ENCODE measurements at regions not wholly inside any gene's neighbourhood (a gene's known extent, or its start where the extent isn't known, plus 50 kb on each side); places are given as distances from the start of the nearest gene placed in this dataset.
"Not testable (repeated sequence)": the region's sequence is repeated elsewhere in the genome, so short reads cannot be mapped to it uniquely, and the experiment has no call there.

DNA sequence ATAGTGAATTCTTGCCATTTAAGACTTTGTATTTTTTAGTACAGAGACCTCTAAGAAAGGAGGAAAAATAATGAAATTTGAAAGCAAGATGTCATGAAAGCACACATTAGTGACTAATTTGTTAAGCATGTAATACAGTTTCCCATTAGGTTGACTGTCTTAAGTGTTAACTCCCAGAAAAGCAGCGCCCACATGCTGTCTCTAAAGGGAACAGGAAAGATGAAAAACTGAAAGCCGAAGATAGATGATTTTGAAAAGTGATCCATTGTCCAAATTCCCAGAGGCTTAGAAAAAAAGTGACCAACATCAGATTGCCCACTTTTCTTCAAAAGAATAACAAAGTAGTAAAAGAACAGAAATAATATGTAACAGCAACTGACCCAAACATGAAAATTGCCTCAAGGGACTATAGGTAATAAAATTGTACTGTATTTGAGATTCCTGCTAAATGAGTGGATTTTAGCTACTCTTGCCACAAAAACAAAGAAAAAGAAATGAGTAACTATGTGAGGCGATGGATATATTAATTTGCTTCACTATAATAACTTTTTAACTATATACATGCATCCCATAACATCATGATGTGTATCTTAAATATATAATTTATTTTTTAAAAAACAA is 83.2 kb upstream of the OGFRL1 start:
- WGBS, result 85% methylated on average over 3 of the region's 3 CpGs
- Histone ChIP-seq H3K27ac (ENCODE audit: low read depth) (no peak overlapping the region), H3K4me1 (ENCODE audit: insufficient read depth) (no peaks in the 10 kb centered on the region), H3K36me3 (ENCODE audit: insufficient read depth) (no peaks in the 10 kb centered on the region), H3K4me3 (ENCODE audit: low read depth, low read length) (no peak overlapping the region)
- DNase-seq (ENCODE audit: extremely low spot score), result no peak

GRCh38 chr6:71206089-71206488 is 82.5 kb upstream of the OGFRL1 start:
- no peaks in the 10 kb centered on the region for H3K36me3 ChIP-seq (ENCODE audit: insufficient read depth)
- H3K27ac ChIP-seq (ENCODE audit: low read depth), result no peak overlapping the region
- WGBS, result 45% methylated on average over 2 of the region's 2 CpGs
- peak; percentile 37 for DNase-seq (ENCODE audit: extremely low spot score)
- no peaks in the 10 kb centered on the region for H3K4me1 ChIP-seq (ENCODE audit: insufficient read depth)
- H3K4me3 ChIP-seq (ENCODE audit: low read depth, low read length), result no peak overlapping the region

DNA sequence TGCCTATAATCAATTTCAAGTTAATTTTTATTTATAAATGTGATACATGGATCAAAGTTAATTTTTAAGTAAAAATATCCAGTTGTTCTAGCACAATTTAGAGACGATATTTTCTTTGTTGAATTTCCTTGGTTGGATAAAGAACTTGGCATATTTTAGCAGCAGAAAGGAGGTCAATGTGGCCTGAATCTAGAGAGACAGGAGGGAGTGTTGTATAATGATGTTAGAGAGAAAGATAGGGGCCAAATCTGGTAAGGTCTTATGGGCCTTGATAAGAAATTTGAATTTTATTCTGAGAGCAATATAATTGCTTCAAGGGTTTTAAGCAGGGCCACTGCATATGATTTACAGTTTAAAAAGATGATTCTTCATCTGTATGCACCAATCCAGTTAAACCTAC is 79.4 kb upstream of the OGFRL1 start:
- H3K4me1 ChIP-seq (ENCODE audit: insufficient read depth), result no peaks in the 10 kb centered on the region
- no peak overlapping the region for H3K4me3 ChIP-seq (ENCODE audit: low read depth, low read length)
- no peaks in the 10 kb centered on the region for H3K36me3 ChIP-seq (ENCODE audit: insufficient read depth)
- 62% methylated on average over 1 of the region's 1 CpG for WGBS
- no peak overlapping the region for H3K27ac ChIP-seq (ENCODE audit: low read depth)
- DNase-seq (ENCODE audit: extremely low spot score), result no peak

- Histone ChIP-seq H3K36me3 (ENCODE audit: insufficient read depth) (no peaks in the 10 kb centered on the region), H3K4me1 (ENCODE audit: insufficient read depth) (no peaks in the 10 kb centered on the region)
These were observed 79.0 kb upstream of the OGFRL1 start for GRCh38 chr6:71209626-71210025.

GRCh38 chr6:71211799-71212198 is 76.8 kb upstream of the OGFRL1 start:
- H3K4me3 ChIP-seq (ENCODE audit: low read depth, low read length), result no peak overlapping the region
- no peaks in the 10 kb centered on the region for H3K4me1 ChIP-seq (ENCODE audit: insufficient read depth)
- no peak for DNase-seq (ENCODE audit: extremely low spot score)
- H3K27ac ChIP-seq (ENCODE audit: low read depth), result no peak overlapping the region
- no peaks in the 10 kb centered on the region for H3K36me3 ChIP-seq (ENCODE audit: insufficient read depth)
- 54% methylated on average over 2 of the region's 2 CpGs for WGBS

More at GRCh38 chr6:71209626-71210025, 79.0 kb upstream of the OGFRL1 start:
- DNase-seq (ENCODE audit: extremely low spot score), result no peak
- Histone ChIP-seq H3K4me3 (ENCODE audit: low read depth, low read length) (no peak overlapping the region), H3K27ac (ENCODE audit: low read depth) (no peak overlapping the region)

DNA sequence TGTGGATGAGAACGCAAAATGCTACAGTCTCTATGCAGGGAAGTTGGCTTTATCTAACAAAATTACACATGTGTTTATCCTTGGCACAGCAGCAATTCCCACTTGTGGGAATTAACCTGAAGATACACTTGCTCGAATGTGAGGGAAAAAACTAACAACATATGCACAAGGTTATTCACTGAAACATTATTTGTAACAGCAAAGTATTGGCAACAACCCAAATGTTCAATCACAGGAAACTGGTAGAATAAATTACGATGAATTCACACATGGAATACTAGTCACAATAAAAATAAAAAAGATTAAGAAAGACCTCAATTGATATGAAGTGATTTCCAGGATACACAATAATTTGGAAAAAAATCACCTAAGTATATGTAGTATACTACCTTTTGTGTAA is 68.1 kb upstream of the OGFRL1 start:
- no peak overlapping the region for H3K27ac ChIP-seq (ENCODE audit: low read depth)
- no peak overlapping the region for H3K4me3 ChIP-seq (ENCODE audit: low read depth, low read length)
- no peak for DNase-seq (ENCODE audit: extremely low spot score)
- WGBS, result 68% methylated on average over 3 of the region's 3 CpGs
- H3K36me3 ChIP-seq (ENCODE audit: insufficient read depth), result no peaks in the 10 kb centered on the region
- no peaks in the 10 kb centered on the region for H3K4me1 ChIP-seq (ENCODE audit: insufficient read depth)

DNA sequence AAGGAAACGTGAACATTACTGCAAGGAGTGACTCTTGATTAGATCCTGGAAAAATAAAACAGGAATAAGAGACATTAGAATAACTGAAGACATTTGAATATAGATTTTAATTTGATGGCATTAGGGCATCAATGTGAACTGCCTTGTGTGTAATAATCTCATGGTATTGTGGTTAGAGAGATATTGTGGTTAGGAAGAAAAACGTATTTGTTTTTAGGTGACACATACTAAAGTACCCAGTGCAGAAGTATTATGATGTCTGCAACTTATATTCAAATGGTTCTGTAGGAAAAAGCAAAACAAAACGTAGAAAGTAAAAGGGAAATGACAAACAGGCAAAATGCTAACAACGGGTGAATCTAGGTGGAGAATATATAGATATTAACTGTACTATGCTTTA is 65.9 kb upstream of the OGFRL1 start:
- no peak overlapping the region for H3K4me3 ChIP-seq (ENCODE audit: low read depth, low read length)
- H3K4me1 ChIP-seq (ENCODE audit: insufficient read depth), result no peaks in the 10 kb centered on the region
- no peak for DNase-seq (ENCODE audit: extremely low spot score)
- 71% methylated on average over 4 of the region's 4 CpGs for WGBS
- no peaks in the 10 kb centered on the region for H3K36me3 ChIP-seq (ENCODE audit: insufficient read depth)
- H3K27ac ChIP-seq (ENCODE audit: low read depth), result no peak overlapping the region

- no peaks in the 10 kb centered on the region for H3K36me3 ChIP-seq (ENCODE audit: insufficient read depth)
- H3K4me1 ChIP-seq (ENCODE audit: insufficient read depth), result no peaks in the 10 kb centered on the region
- no peak overlapping the region for H3K27ac ChIP-seq (ENCODE audit: low read depth)
- WGBS, result 92% methylated on average over 2 of the region's 2 CpGs
- no peak overlapping the region for H3K4me3 ChIP-seq (ENCODE audit: low read depth, low read length)
- DNase-seq (ENCODE audit: extremely low spot score), result no peak
These were observed 64.6 kb upstream of the OGFRL1 start for GRCh38 chr6:71224011-71224410.

DNA sequence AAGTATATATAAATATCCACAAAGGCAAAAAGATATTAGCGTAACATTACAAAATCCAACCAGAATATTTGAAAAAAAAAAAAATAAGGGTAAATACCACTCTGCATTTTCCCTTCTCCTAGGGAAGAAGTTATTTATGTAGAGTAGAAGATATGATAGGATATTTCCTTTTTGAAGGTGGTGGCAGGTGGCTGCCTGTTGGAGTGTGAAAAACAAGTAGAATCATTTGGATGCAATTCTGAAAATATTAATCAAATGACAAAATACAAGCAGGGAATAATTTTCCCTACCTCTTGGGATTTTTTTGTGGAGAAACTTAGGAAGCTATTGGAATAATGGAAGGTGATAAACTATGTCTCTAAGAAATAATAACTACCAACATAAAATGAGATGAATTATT is 62.5 kb upstream of the OGFRL1 start:
- Histone ChIP-seq H3K27ac (ENCODE audit: low read depth) (no peak overlapping the region), H3K4me1 (ENCODE audit: insufficient read depth) (no peaks in the 10 kb centered on the region), H3K36me3 (ENCODE audit: insufficient read depth) (no peaks in the 10 kb centered on the region), H3K4me3 (ENCODE audit: low read depth, low read length) (no peak overlapping the region)
- no peak for DNase-seq (ENCODE audit: extremely low spot score)
- 94% methylated on average over 1 of the region's 1 CpG for WGBS

- Histone ChIP-seq H3K27ac (ENCODE audit: low read depth) (no peak overlapping the region), H3K4me3 (ENCODE audit: low read depth, low read length) (no peak overlapping the region), H3K4me1 (ENCODE audit: insufficient read depth) (no peaks in the 10 kb centered on the region), H3K36me3 (ENCODE audit: insufficient read depth) (no peaks in the 10 kb centered on the region)
- no peak for DNase-seq (ENCODE audit: extremely low spot score)
- 42% methylated on average over 4 of the region's 4 CpGs for WGBS
These were observed 60.1 kb upstream of the OGFRL1 start for GRCh38 chr6:71228461-71229041.

DNA sequence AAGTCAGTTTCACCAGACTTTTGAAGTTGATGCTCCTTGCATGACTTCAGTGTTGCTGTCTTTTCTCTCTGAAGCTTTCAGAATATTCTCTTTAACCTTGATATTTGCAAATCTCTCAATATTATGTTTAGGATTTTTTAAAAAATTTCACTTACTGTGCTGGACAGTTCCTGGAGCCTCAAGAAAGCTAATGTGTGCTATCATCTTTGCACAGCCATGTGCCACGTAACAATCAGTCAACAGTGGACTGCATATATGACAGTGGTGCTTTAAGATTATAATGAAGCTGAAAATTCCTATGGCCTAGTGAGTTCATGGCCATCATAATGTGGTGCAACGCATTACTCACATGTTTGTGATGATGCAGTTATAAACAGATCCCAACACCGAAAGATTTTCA is 59.1 kb upstream of the OGFRL1 start:
- H3K27ac ChIP-seq (ENCODE audit: low read depth), result no peak overlapping the region
- H3K4me3 ChIP-seq (ENCODE audit: low read depth, low read length), result no peak overlapping the region
- H3K36me3 ChIP-seq (ENCODE audit: insufficient read depth), result no peaks in the 10 kb centered on the region
- H3K4me1 ChIP-seq (ENCODE audit: insufficient read depth), result no peaks in the 10 kb centered on the region
- WGBS, result 95% methylated on average over 3 of the region's 3 CpGs
- no peak for DNase-seq (ENCODE audit: extremely low spot score)

- not testable (repeated sequence) for H3K4me3 ChIP-seq (ENCODE audit: low read depth, low read length); H3K36me3 ChIP-seq (ENCODE audit: insufficient read depth); H3K4me1 ChIP-seq (ENCODE audit: insufficient read depth); H3K27ac ChIP-seq (ENCODE audit: low read depth); DNase-seq (ENCODE audit: extremely low spot score)
- WGBS, result 96% methylated on average over 4 of the region's 4 CpGs
These were observed 55.7 kb upstream of the OGFRL1 start for GRCh38 chr6:71232890-71233289.

DNA sequence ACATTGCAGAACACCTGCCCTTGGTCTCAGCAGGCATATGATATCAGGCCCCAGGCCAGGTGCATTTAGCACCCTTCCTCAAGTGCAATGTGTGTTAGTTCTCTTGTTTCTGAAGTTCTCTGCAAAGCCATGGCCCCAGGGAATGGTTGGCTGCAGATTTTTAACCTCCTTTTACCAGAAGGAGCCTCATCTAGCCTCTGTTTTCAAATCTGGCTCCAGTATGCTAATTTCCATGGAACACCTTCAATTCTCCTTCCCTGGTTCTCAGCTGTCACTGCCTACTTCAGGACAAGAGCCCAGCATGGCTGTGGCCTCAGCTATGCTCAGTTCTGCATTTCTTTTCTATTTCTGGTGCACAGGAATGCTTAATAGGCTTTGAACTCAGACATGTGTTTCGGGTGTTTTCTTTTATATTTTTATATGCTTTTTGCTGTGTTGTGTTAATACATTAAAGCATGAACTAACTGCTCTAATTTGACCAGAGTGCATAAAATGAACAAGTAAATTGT is 51.6 kb upstream of the OGFRL1 start:
- Histone ChIP-seq H3K4me1 (ENCODE audit: insufficient read depth) (no peaks in the 10 kb centered on the region), H3K27ac (ENCODE audit: low read depth) (no peak overlapping the region), H3K36me3 (ENCODE audit: insufficient read depth) (no peaks in the 10 kb centered on the region), H3K4me3 (ENCODE audit: low read depth, low read length) (no peak overlapping the region)
- WGBS, result 85% methylated on average over 1 of the region's 1 CpG
- no peak for DNase-seq (ENCODE audit: extremely low spot score)

DNA sequence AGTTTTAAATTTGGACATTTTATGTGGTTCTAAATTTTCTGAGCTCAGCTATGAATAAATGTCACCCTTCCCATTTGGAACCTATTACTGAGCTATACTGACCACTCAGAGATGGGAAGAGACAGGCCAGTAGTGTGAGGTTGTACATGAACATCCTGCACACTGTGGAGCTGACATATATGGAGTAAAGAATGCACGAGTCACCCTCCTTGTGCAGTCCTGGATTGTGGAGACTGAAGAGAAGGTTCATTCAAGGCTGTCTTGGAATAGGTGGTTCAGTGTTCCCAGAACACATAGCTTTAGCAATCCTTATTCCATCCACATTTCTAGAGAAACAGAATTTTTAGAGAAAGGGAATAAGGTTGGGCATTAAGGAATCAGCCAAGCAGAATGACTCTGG is 50.3 kb upstream of the OGFRL1 start:
- 59% methylated on average over 1 of the region's 1 CpG for WGBS
- Histone ChIP-seq H3K4me3 (ENCODE audit: low read depth, low read length) (no peak overlapping the region), H3K4me1 (ENCODE audit: insufficient read depth) (no peaks in the 10 kb centered on the region), H3K27ac (ENCODE audit: low read depth) (no peak overlapping the region), H3K36me3 (ENCODE audit: insufficient read depth) (no peaks in the 10 kb centered on the region)
- DNase-seq (ENCODE audit: extremely low spot score), result no peak
